ENCODE measurements at regions not wholly inside any gene's neighbourhood (a gene's known extent, or its start where the extent isn't known, plus 50 kb on each side); places are given as distances from the start of the nearest gene placed in this dataset.

GRCh38 chr1:195878478-195878877, 729.8 kb downstream of the KCNT2 start:
- TF ChIP-seq CTCF (IDR thresholded peaks at IDR 0.05) (no peak), EP300 (IDR thresholded peaks at IDR 0.05) (no peak)
